ENCODE measurements at regions not wholly inside any gene's neighbourhood (a gene's known extent, or its start where the extent isn't known, plus 50 kb on each side); places are given as distances from the start of the nearest gene placed in this dataset.
A peak's percentile ranks its signal among the peaks of the same experiment; 100 is the strongest.

- Histone ChIP-seq H3K4me3 (ENCODE audit: low read length) (peak overlapping the region; percentile 44), H3K27me3 (ENCODE audit: control insufficient read depth, low read length) (no peaks in the 10 kb centered on the region), H3K4me1 (ENCODE audit: control insufficient read depth, low read length) (peaks cover 20% of the 10 kb centered on the region), H3K79me2 (ENCODE audit: control insufficient read depth, low read length) (no peaks in the 10 kb centered on the region), H3F3A (ENCODE audit: control insufficient read depth, insufficient read depth) (no peaks in the 10 kb centered on the region), H4K20me1 (ENCODE audit: control insufficient read depth, insufficient read depth, low read depth, low read length) (no peaks in the 10 kb centered on the region), H3K36me3 (ENCODE audit: control insufficient read depth, low read length) (no peaks in the 10 kb centered on the region), H3K27ac (ENCODE audit: low read depth, low read length) (peak overlapping the region; percentile 25), H3K4me2 (ENCODE audit: low read length) (peak overlapping the region; percentile 54), H3K9me2 (replicated peaks; ENCODE audit: control insufficient read depth, low read length) (no peaks in the 10 kb centered on the region), H3K9me3 (ENCODE audit: control insufficient read depth, insufficient read depth, low read length) (peaks cover 12% of the 10 kb centered on the region; the same call in 1 of the 2 replicates)
- no peak for TF ChIP-seq EZH2phosphoT487 (IDR thresholded peaks at IDR 0.05; ENCODE audit: borderline replicate concordance, low read length)
- TF ChIP-seq CTCF (IDR thresholded peaks at IDR 0.05; ENCODE audit: low read depth, low read length, poor library complexity, severe bottlenecking), result no peak
These were observed 97.9 kb upstream of the UST start for GRCh38 chr6:148648754-148649453.

DNA sequence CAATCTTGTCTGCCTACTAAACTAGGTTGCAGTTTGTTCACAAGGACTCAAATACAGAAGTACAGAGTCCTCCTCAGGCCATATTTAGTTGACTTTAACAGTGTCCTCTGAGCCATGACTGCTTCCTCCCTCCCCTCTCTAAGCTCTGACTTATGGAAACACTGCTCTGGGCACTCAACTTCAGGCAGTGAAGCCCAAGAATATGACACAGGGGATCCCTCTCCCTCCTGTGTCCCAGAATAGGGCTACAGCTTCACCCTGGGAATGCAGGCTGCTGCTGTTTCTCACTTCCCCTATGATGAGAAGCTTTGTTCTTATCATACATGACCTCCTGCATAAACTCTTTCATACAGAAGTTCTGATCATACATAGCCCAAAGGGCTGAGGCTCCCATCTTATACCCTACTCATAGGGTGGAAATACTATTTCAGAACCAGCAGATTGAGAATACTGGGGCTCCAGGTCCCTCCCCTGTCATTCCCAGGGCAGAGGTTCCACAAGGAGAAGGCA lies 97.3 kb upstream of the UST start:
- TF ChIP-seq EZH2phosphoT487 (IDR thresholded peaks at IDR 0.05; ENCODE audit: borderline replicate concordance, low read length) (no peak), CTCF (IDR thresholded peaks at IDR 0.05; ENCODE audit: low read depth, low read length, poor library complexity, severe bottlenecking) (no peak)
- Histone ChIP-seq H3K36me3 (ENCODE audit: control insufficient read depth, low read length) (no peaks in the 10 kb centered on the region), H3K4me1 (ENCODE audit: control insufficient read depth, low read length) (peaks cover 20% of the 10 kb centered on the region), H3K9me3 (ENCODE audit: control insufficient read depth, insufficient read depth, low read length) (peaks cover 16% of the 10 kb centered on the region; the same call in 1 of the 2 replicates), H3F3A (ENCODE audit: control insufficient read depth, insufficient read depth) (no peaks in the 10 kb centered on the region), H3K4me3 (ENCODE audit: low read length) (peak overlapping the region; percentile 44), H3K27me3 (ENCODE audit: control insufficient read depth, low read length) (no peaks in the 10 kb centered on the region), H4K20me1 (ENCODE audit: control insufficient read depth, insufficient read depth, low read depth, low read length) (no peaks in the 10 kb centered on the region), H3K4me2 (ENCODE audit: low read length) (peak overlapping the region; percentile 54), H3K79me2 (ENCODE audit: control insufficient read depth, low read length) (no peaks in the 10 kb centered on the region), H3K9me2 (replicated peaks; ENCODE audit: control insufficient read depth, low read length) (no peaks in the 10 kb centered on the region), H3K27ac (ENCODE audit: low read depth, low read length) (peak overlapping the region; percentile 25)

DNA sequence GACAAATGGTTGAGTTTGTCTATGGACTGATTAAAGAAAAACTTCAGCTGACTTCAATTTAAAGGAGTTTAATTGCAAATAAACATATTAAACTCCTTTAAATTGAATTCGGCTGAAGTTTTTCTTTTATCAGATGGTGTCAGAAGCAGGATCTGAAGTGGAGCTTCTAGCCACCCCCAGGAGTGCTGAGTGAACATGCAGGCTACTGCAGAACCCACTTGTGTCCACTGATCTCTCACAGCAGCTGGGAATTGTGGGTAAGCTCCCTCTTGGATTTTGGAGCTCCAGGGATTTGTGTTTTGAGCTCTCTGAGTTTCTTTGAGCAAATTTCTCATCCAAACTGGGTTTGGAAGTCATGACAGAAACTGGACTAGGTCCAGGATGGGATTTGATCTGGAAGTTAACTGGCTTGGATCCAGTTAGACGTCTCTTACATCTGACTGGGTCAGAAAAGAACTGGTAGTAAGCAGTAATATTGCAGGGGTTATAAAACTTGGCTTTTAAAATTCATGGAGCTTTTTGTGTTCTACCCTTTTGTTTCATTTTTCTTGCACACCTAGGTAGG lies 95.8 kb upstream of the UST start:
- no peaks in the 10 kb centered on the region for H3K9me2 ChIP-seq (replicated peaks; ENCODE audit: control insufficient read depth, low read length)
- H3K27me3 ChIP-seq (ENCODE audit: control insufficient read depth, low read length), result no peaks in the 10 kb centered on the region
- H3K4me1 ChIP-seq (ENCODE audit: control insufficient read depth, low read length), result peaks cover 20% of the 10 kb centered on the region
- no peak overlapping the region for H3K4me2 ChIP-seq (ENCODE audit: low read length)
- no peaks in the 10 kb centered on the region for H3K36me3 ChIP-seq (ENCODE audit: control insufficient read depth, low read length)
- no peak overlapping the region for H3K27ac ChIP-seq (ENCODE audit: low read depth, low read length)
- H3K4me3 ChIP-seq (ENCODE audit: low read length), result no peak overlapping the region
- TF ChIP-seq EZH2phosphoT487 (IDR thresholded peaks at IDR 0.05; ENCODE audit: borderline replicate concordance, low read length), result no peak
- TF ChIP-seq CTCF (IDR thresholded peaks at IDR 0.05; ENCODE audit: low read depth, low read length, poor library complexity, severe bottlenecking), result no peak
- H3K79me2 ChIP-seq (ENCODE audit: control insufficient read depth, low read length), result no peaks in the 10 kb centered on the region
- H3K9me3 ChIP-seq (ENCODE audit: control insufficient read depth, insufficient read depth, low read length), result peaks cover 16% of the 10 kb centered on the region; the same call in 1 of the 2 replicates
- H4K20me1 ChIP-seq (ENCODE audit: control insufficient read depth, insufficient read depth, low read depth, low read length), result no peaks in the 10 kb centered on the region
- H3F3A ChIP-seq (ENCODE audit: control insufficient read depth, insufficient read depth), result no peaks in the 10 kb centered on the region

All from DOHH2 (cell line).